Occipital lobe (tissue), 1 donor: ENCODE measurements at regions not wholly inside any gene's neighbourhood (a gene's known extent, or its start where the extent isn't known, plus 50 kb on each side); places are given as distances from the start of the nearest gene placed in this dataset.
"Not testable (repeated sequence)": the region's sequence is repeated elsewhere in the genome, so short reads cannot be mapped to it uniquely, and the experiment has no call there.

Experiments used
- DNase-seq: peaks from one replicate; lab custom pipeline; 2025; lab: John Stamatoyannopoulos, UW

GRCh38 chr17:22492331-22492730 lies 800.0 kb downstream of the KCNJ18 start:
- no peak for DNase-seq

- DNase-seq = no peak
Measured at GRCh38 chr17:22496450-22496849, 804.1 kb downstream of the KCNJ18 start.

GRCh38 chr17:22503322-22503899 lies 811.1 kb downstream of the KCNJ18 start:
- DNase-seq = no peak

- no peak for DNase-seq
Measured at GRCh38 chr17:22505660-22506059, 813.3 kb downstream of the KCNJ18 start.

GRCh38 chr17:22506231-22506630 lies 813.9 kb downstream of the KCNJ18 start:
- DNase-seq = no peak

GRCh38 chr17:22506861-22507260 lies 814.5 kb downstream of the KCNJ18 start:
- DNase-seq = no peak

GRCh38 chr17:22507823-22508222 lies 815.5 kb downstream of the KCNJ18 start:
- DNase-seq = no peak

- DNase-seq = no peak
Measured at GRCh38 chr17:22510504-22510903, 818.2 kb downstream of the KCNJ18 start.

GRCh38 chr17:22511431-22511830 lies 819.1 kb downstream of the KCNJ18 start:
- no peak for DNase-seq

- DNase-seq = no peak
Measured at GRCh38 chr17:22512057-22512456, 819.7 kb downstream of the KCNJ18 start.

GRCh38 chr17:22512506-22512905 lies 820.2 kb downstream of the KCNJ18 start:
- DNase-seq = no peak

- DNase-seq = no peak
Measured at GRCh38 chr17:22512997-22513538, 820.7 kb downstream of the KCNJ18 start.

- no peak for DNase-seq
Measured at GRCh38 chr17:22514315-22514714, 822.0 kb downstream of the KCNJ18 start.

GRCh38 chr17:22514767-22515320 lies 822.5 kb downstream of the KCNJ18 start:
- no peak for DNase-seq

- DNase-seq = no peak
Measured at GRCh38 chr17:22515599-22515998, 823.3 kb downstream of the KCNJ18 start.

GRCh38 chr17:22516861-22517636 lies 824.7 kb downstream of the KCNJ18 start:
- DNase-seq = no peak

- DNase-seq = no peak
Measured at GRCh38 chr17:22517716-22518115, 825.4 kb downstream of the KCNJ18 start.

GRCh38 chr17:22518185-22518584 lies 825.9 kb downstream of the KCNJ18 start:
- DNase-seq = no peak

GRCh38 chr17:22548873-22549272 lies 856.5 kb downstream of the KCNJ18 start:
- DNase-seq = not testable (repeated sequence)

GRCh38 chr17:22551695-22552415 lies 859.5 kb downstream of the KCNJ18 start:
- not testable (repeated sequence) for DNase-seq

- DNase-seq = no peak
Measured at GRCh38 chr17:22569459-22570143, 877.3 kb downstream of the KCNJ18 start.
